Thyroid gland (tissue), 4 donors: ENCODE measurements at regions not wholly inside any gene's neighbourhood (a gene's known extent, or its start where the extent isn't known, plus 50 kb on each side); places are given as distances from the start of the nearest gene placed in this dataset.

Source experiments
- POLR2A ChIP-seq, 2 donors: fragments of 450-650 bp; IDR thresholded peaks; one replicate each; pipeline ENCODE4 v1.6.1; 2017; ENCODE audit warnings: antibody characterized with exemption in 2 of 2, mild to moderate bottlenecking in 2 of 2, moderate library complexity in 1 of 2
- TF ChIP-seq, protein P1 (sequence below), 6 experiments: fragments of 200-600 bp in 3 of 6; fragments of 450-650 bp in 3 of 6; sonication (generic) in 3 of 6; IDR thresholded peaks; one replicate each; pipeline ENCODE4 v1.5.1; 2016 to 2019; ENCODE audit warnings: antibody characterized with exemption in 6 of 6, mild to moderate bottlenecking in 2 of 6, inconsistent platforms in 1 of 6, moderate library complexity in 1 of 6

DNA sequence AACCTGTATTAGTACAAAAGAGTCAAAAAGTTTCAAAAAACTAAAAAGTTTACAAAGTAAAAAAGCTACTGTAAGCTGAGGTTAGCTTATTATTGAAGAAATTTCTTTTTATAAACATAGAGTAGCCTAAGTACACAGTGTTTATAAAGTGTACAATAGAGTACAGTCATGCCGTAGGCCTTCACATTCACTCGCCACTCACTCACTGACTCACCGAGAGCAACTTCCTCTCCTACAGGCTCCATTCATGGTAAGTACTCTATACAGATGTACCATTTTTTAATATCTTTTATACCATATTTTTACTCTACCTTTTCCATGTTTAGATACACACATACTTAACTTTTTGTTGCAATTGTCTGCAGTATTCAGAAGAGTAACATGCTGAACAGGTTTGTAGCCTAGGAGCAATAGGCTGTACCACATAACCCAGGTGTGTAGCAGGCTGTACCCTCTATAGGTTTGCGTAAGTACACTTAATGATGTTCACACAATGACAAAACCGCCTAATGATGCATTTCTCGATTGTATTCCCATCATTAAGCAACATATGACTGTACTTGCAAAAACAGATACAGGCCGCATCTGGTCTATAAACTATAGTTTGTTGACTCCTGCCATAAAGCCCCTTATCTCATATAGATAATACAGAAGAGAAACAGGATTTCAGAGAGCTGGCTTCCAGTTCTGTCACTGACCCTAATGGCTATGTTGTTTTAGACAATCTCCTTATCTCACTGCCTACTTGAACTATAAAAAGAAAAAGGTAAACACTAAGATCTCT, 438.8 kb downstream of the HTR7 start:
- TF ChIP-seq, protein P1, sequence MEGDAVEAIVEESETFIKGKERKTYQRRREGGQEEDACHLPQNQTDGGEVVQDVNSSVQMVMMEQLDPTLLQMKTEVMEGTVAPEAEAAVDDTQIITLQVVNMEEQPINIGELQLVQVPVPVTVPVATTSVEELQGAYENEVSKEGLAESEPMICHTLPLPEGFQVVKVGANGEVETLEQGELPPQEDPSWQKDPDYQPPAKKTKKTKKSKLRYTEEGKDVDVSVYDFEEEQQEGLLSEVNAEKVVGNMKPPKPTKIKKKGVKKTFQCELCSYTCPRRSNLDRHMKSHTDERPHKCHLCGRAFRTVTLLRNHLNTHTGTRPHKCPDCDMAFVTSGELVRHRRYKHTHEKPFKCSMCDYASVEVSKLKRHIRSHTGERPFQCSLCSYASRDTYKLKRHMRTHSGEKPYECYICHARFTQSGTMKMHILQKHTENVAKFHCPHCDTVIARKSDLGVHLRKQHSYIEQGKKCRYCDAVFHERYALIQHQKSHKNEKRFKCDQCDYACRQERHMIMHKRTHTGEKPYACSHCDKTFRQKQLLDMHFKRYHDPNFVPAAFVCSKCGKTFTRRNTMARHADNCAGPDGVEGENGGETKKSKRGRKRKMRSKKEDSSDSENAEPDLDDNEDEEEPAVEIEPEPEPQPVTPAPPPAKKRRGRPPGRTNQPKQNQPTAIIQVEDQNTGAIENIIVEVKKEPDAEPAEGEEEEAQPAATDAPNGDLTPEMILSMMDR (IDR thresholded peaks at IDR 0.05) = no peak
- no peak for TF ChIP-seq POLR2A (IDR thresholded peaks at IDR 0.05)
